Heart right ventricle (tissue), 16 donors: ENCODE measurements at regions not wholly inside any gene's neighbourhood (a gene's known extent, or its start where the extent isn't known, plus 50 kb on each side); places are given as distances from the start of the nearest gene placed in this dataset.

Source experiments
- ATAC-seq, 8 donors: fragments of 200-7000 bp; cut with Tn5 transposase; one replicate each; pipeline ENCODE4 v1.9.1; 2020; ENCODE audit warnings: mild to moderate bottlenecking in 8 of 8, moderate library complexity in 8 of 8, moderate number of reproducible peaks in 1 of 8
- DNase-seq, 2 donors: peaks; one replicate each; pipeline ENCODE4 v3.0.0-alpha.2; 2020
- H3K27ac ChIP-seq, 10 donors: fragments of 200-600 bp; sonication (generic) in 2 of 10; one replicate each; pipeline versions ENCODE4 v1.5.0 to v1.8.0; 2020 to 2022; ENCODE audit warnings: mild to moderate bottlenecking in 3 of 10
- H3K27me3 ChIP-seq, 7 donors: fragments of 200-600 bp; one replicate each; pipeline ENCODE4 v1.8.0; 2021 to 2022; ENCODE audit warnings: mild to moderate bottlenecking in 2 of 7
- H3K36me3 ChIP-seq, 9 donors: fragments of 200-600 bp; sonication (generic) in 1 of 9; one replicate each; pipeline versions ENCODE4 v1.5.0 to v1.8.0; 2020 to 2022; ENCODE audit warnings: mild to moderate bottlenecking in 2 of 9
- H3K4me1 ChIP-seq, 9 donors: fragments of 200-600 bp; sonication (generic) in 1 of 9; one replicate each; pipeline versions ENCODE4 v1.5.0 to v1.8.0; 2020 to 2022; ENCODE audit warnings: mild to moderate bottlenecking in 4 of 9
- H3K4me3 ChIP-seq, 10 donors: fragments of 200-600 bp; sonication (generic) in 2 of 10; one replicate each; pipeline versions ENCODE4 v1.5.0 to v1.8.0; 2020 to 2022; ENCODE audit warnings: mild to moderate bottlenecking in 7 of 10, moderate library complexity in 2 of 10
- H3K9me3 ChIP-seq, 11 donors: fragments of 200-600 bp in 10 of 11; sonication (generic) in 2 of 11; one replicate each; pipeline versions ENCODE4 v1.5.0 to v1.8.0; 2013 to 2022; ENCODE audit warnings: mild to moderate bottlenecking in 2 of 11, control low read depth in 1 of 11, moderate library complexity in 1 of 11
- WGBS, 2 donors: extraction: QIAGEN DNeasy Blood & Tissue Kit; methylation state at CpG; one replicate each; pipeline ENCODE4 v1.1.7; 2013; ENCODE audit warnings: inconsistent platforms in 1 of 2; 5-methylcytosine and 5-hydroxymethylcytosine counted together
- intact Hi-C, 10 donors: fragments of 100-400 bp; cut with DNase I; formaldehyde crosslinking; loops; one replicate each; pipeline versions ENCODE4 v1.11.1 to v1.14.2; 2022
- TF ChIP-seq, protein P1 (sequence below), 9 donors: fragments of 200-600 bp; sonication (generic) in 2 of 9; IDR thresholded peaks; one replicate each; pipeline versions ENCODE4 v1.5.0 to v1.8.0; 2021 to 2022; ENCODE audit warnings: antibody characterized with exemption in 9 of 9, mild to moderate bottlenecking in 5 of 9, moderate library complexity in 1 of 9
- donor health status: Arrhythmogenic right ventricular cardiomyopathy.
- donor health status: ischemic (EF 13 %, LVEDD 7.1; RV severe dilation, severe dysfunction).
- donor health status: healthy with polysubstance abuse.
- donor health status: DM: no; HTN: yes; CAD: no.
- donor health status: DM: no; HTN: no; CAD: no.
- donor health status: ischemic (EF 25% LVEDD 6.9; RV normal size, moderate dysfunction).
- donor health status: ischemic (EF 25% LVEDD 5.7; RV mildly dilated, moderate dysfunction).
- donor health status: healthy.
- donor health status: DM: yes; HTN: yes; CAD: no.
- donor health status: Ischemic cardiomyopathy.
- donor health status: ischemic (EF 35%, LVEDD 5.7; RV mildly dilated, moderate dysfunction).
- donor health status: nonischemic (EF 11% LVEDD 7.7; RV severe dilation, severe dysfunction).
- donor health status: DM: yes; HTN: yes; CAD: no.
- donor health status: PGD.
- donor health status: ischemic (EF 29% LVEDD 5.4; RV normal size, mild dysfunction).
- donor health status: nonischemic (EF 23%, LVEDD 6.1; RV moderate dilation, normal function).

DNA sequence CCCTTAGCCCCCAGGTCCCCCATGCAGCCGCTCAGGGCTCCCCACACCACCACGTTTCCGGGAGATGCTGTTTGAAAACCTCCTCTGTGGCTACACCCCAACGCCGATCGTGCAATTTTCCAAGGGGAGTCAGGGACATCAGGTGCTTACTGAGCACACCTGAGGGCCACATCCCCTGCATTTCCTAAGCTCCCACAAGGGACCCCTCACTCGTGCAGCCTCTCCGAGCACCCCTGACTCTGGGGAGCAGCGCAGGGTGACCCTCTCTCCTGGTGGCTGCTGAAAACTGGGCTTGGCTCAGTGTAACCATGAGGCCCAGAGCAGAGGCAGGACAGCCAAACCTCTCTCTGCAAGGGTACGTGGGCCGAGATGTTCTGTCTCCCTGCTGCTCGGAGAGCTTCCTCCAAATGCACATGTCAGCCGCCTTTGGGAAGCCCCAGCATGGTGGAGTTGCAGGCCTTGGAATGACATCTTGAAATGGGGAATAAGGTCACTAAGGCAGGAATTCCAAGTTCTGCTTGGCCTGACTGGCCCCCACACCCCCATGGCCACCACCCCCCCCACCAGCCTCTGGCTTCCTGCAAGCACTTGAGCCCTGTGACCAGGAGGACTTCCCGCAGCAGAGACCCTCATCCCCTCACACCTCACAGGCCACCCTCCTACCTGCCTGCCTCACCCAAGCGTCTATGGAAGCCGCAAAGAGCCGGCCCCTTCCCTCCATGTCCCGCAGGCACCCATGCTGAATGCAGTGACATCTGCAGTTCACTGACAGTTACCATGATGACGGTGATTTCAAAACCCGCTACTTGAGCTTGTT, 257.4 kb downstream of the BRD1 start:
- TF ChIP-seq, protein P1, sequence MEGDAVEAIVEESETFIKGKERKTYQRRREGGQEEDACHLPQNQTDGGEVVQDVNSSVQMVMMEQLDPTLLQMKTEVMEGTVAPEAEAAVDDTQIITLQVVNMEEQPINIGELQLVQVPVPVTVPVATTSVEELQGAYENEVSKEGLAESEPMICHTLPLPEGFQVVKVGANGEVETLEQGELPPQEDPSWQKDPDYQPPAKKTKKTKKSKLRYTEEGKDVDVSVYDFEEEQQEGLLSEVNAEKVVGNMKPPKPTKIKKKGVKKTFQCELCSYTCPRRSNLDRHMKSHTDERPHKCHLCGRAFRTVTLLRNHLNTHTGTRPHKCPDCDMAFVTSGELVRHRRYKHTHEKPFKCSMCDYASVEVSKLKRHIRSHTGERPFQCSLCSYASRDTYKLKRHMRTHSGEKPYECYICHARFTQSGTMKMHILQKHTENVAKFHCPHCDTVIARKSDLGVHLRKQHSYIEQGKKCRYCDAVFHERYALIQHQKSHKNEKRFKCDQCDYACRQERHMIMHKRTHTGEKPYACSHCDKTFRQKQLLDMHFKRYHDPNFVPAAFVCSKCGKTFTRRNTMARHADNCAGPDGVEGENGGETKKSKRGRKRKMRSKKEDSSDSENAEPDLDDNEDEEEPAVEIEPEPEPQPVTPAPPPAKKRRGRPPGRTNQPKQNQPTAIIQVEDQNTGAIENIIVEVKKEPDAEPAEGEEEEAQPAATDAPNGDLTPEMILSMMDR (IDR thresholded peaks at IDR 0.05) = no peak
- no peak for ATAC-seq
- 80 to 83% methylated on average over 20 of the region's 20 CpGs for WGBS, 2 donors
- no peak for DNase-seq
- Histone ChIP-seq H3K27me3 (peaks cover 0 to under 1% (median 0%) of the 10 kb centered on the region in 7 donors), H3K27ac (no peak overlapping the region), H3K9me3 (no peaks in the 10 kb centered on the region), H3K4me3 (no peak overlapping the region), H3K36me3 (no peaks in the 10 kb centered on the region), H3K4me1 (peaks cover 0 to 4% (median 0%) of the 10 kb centered on the region in 9 donors)
- intact Hi-C loops = no loop called here

DNA sequence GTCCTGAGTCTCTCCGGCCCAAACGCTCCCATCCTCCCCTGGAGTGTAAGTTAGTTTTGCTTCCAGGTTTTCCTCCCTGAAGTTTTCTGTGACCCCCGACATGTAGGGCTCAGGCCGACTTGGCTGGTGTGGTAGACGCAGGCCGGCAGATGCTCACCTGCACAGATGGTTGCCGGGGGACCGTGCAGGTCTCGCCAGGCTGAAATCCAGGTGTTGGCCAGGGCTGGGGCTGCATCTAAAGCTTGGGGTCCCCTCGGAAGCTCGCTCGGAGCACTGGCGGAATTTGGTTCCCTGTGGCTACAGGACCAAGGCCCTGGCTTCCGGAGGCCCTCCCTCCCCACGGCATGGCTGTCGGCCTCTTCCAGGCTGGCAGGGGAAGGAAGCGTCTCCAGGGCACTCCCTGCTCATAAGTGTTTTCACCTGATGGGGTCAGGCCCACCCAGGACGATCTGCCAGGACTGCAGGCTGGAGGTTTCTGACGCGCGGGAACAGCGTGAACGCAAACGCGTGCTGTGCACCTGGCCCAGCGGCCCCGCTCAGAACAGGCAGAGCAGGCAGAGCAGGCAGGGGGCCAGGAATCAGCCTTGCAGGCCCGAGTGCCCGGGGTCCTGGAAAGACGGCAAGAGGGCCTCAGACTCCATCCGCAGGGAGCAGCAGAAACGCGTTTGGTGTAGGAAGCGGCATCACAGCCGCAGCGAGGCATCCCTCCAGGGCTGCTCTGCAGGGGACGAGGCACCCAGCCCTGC, 258.2 kb downstream of the BRD1 start:
- DNase-seq = no peak
- WGBS, 2 donors = 83 to 87% methylated on average over 37 of the region's 37 CpGs
- intact Hi-C loops = loop anchor here in 1 of 10 donors (5.0 kb wide), 1 partner anchor 52 kb away; no protein-coding TSS in a partner anchor
- H3K4me1 ChIP-seq = no peaks in the 10 kb centered on the region
- no peaks in the 10 kb centered on the region for H3K9me3 ChIP-seq
- H3K36me3 ChIP-seq = no peaks in the 10 kb centered on the region
- no peak overlapping the region for H3K4me3 ChIP-seq
- H3K27ac ChIP-seq = no peak overlapping the region
- no peak for ATAC-seq
- TF ChIP-seq, protein P1 (IDR thresholded peaks at IDR 0.05) = no peak
- H3K27me3 ChIP-seq = peaks cover 0 to 3% (median 0%) of the 10 kb centered on the region in 7 donors

DNA sequence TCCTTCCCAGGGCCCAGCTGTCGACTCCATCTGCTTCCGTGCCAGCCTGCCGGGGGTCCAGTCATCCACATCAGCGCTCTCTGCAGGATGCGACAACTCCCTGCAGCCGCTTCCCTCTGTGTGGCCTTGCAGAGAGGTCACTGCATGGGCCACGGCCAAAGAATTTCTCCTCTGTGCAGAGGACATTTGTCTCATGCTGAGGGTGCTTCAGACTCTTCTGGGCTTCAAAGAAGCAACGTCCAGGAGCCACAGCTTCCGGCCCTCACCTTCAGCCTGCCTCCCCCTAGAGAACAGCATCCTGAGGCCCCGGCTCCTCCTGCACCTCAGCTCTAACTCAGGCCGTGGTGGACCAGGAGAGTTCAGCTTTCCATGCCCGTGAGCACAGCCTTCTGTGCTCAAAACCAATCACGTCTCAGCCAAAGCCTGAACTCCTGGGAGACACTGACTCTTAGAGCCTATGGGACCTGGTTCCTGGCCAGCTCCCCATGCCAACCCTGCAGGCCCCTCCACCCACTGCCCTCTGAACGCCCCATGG, 258.9 kb downstream of the BRD1 start:
- no peaks in the 10 kb centered on the region for H3K36me3 ChIP-seq
- H3K4me3 ChIP-seq = no peak overlapping the region
- peaks cover 0 to 3% (median 0%) of the 10 kb centered on the region in 7 donors for H3K27me3 ChIP-seq
- H3K9me3 ChIP-seq = no peaks in the 10 kb centered on the region
- ATAC-seq (peak in 2 of 8 donors; percentile 13 to 20), DNase-seq (no peak)
- TF ChIP-seq, protein P1 (IDR thresholded peaks at IDR 0.05) = no peak
- no peak overlapping the region for H3K27ac ChIP-seq
- 65% methylated on average over 14 of the region's 14 CpGs for WGBS, 2 donors
- H3K4me1 ChIP-seq = no peaks in the 10 kb centered on the region
- intact Hi-C loops = loop anchor here in 1 of 10 donors (5.0 kb wide), 1 partner anchor 52 kb away; no protein-coding TSS in a partner anchor
